HEK293 (cell line): ENCODE measurements at regions not wholly inside any gene's neighbourhood (a gene's known extent, or its start where the extent isn't known, plus 50 kb on each side); places are given as distances from the start of the nearest gene placed in this dataset.

Experiments used
- CTCF ChIA-PET: fragments of 350-600 bp; formaldehyde crosslinking; extraction: SDS; loops from one replicate; lab custom pipeline; 2021; ENCODE audit warnings: antibody characterized with exemption; lab: Yijun Ruan, JAX
- POLR2A ChIA-PET: fragments of 300-600 bp; formaldehyde crosslinking; extraction: SDS; loops from one replicate; lab custom pipeline; 2020; ENCODE audit warnings: antibody characterized with exemption, inconsistent platforms; lab: Yijun Ruan, JAX
- H3K27ac ChIP-seq: fragments of 200-500 bp; sonication (Bioruptor generic); 2 replicates; pipeline ENCODE4 v1.5.1; 2014; ENCODE audit warnings: low read depth, low read length, control low read depth, inconsistent platforms; ENCODE audit errors: extremely low read depth
- H3K36me3 ChIP-seq, 2 experiments: fragments of 200-500 bp in 1 of 2; sonication (Bioruptor generic) in 1 of 2; 1 replicate in 1 of 2; 2 replicates in 1 of 2; pipeline ENCODE4 v1.5.1; 2014 to 2017; ENCODE audit warnings: inconsistent platforms in 2 of 2, low read length in 2 of 2; ENCODE audit not compliant: control insufficient read depth in 2 of 2, insufficient read depth in 1 of 2
- H3K4me1 ChIP-seq: fragments of 200-500 bp; sonication (Bioruptor generic); 2 replicates; pipeline ENCODE4 v1.5.1; 2014; ENCODE audit warnings: mild to moderate bottlenecking, low read length, inconsistent platforms; ENCODE audit not compliant: control insufficient read depth, insufficient read depth
- H3K4me3 ChIP-seq: 2 replicates; pipeline ENCODE4 v1.5.1; 2011; ENCODE audit warnings: low read depth, mild to moderate bottlenecking, control low read depth, low read length, moderate library complexity
- H3K9me3 ChIP-seq: fragments of 200-500 bp; sonication (Bioruptor generic); 2 replicates; pipeline ENCODE4 v1.5.1; 2014; ENCODE audit warnings: low read depth, low read length, inconsistent platforms; ENCODE audit not compliant: control insufficient read depth, insufficient read depth
- ELK4 ChIP-seq: IDR thresholded peaks from 2 replicates; pipeline ENCODE4 v1.6.1; 2011; ENCODE audit warnings: mild to moderate bottlenecking, low read depth, low read length, borderline replicate concordance
- HOXC10 ChIP-seq: sonication (generic); formaldehyde crosslinking; IDR thresholded peaks from 2 replicates; pipeline ENCODE4 v1.8.1; 2023; ENCODE audit warnings: mild to moderate bottlenecking, missing genetic modification reagents
- HOXD13 ChIP-seq: sonication (generic); formaldehyde crosslinking; IDR thresholded peaks from 2 replicates; pipeline ENCODE4 v1.8.0; 2022; ENCODE audit warnings: missing genetic modification reagents, borderline replicate concordance
- INSM2 ChIP-seq: fragments of 450-650 bp; formaldehyde crosslinking; IDR thresholded peaks from 2 replicates; pipeline ENCODE4 v1.5.1; 2016; ENCODE audit warnings: missing biosample characterization, missing genetic modification characterization
- MEIS1 ChIP-seq: sonication (generic); formaldehyde crosslinking; IDR thresholded peaks from 2 replicates; pipeline ENCODE4 v1.8.1; 2022; ENCODE audit warnings: missing genetic modification reagents, mild to moderate bottlenecking, borderline replicate concordance
- OSR2 ChIP-seq: fragments of 450-650 bp; formaldehyde crosslinking; IDR thresholded peaks from 2 replicates; pipeline ENCODE4 v1.5.1; 2016; ENCODE audit warnings: missing biosample characterization, missing genetic modification characterization
- PRDM1 ChIP-seq: fragments of 450-650 bp; formaldehyde crosslinking; IDR thresholded peaks from 2 replicates; pipeline ENCODE4; 2016; ENCODE audit warnings: missing biosample characterization, missing genetic modification characterization
- ZNF112 ChIP-seq: fragments of 450-650 bp; formaldehyde crosslinking; IDR thresholded peaks from 2 replicates; pipeline ENCODE4 v1.5.0; 2017; ENCODE audit warnings: missing biosample characterization, missing genetic modification characterization
- ZNF132 ChIP-seq: fragments of 450-650 bp; formaldehyde crosslinking; IDR thresholded peaks from 2 replicates; pipeline ENCODE4 v1.5.1; 2017; ENCODE audit warnings: missing biosample characterization, missing genetic modification characterization, borderline replicate concordance
- ZNF155 ChIP-seq: fragments of 450-650 bp; formaldehyde crosslinking; IDR thresholded peaks from 2 replicates; pipeline ENCODE4 v1.5.1; 2016; ENCODE audit warnings: missing biosample characterization, missing genetic modification characterization
- ZNF26 ChIP-seq: fragments of 450-650 bp; formaldehyde crosslinking; IDR thresholded peaks from 2 replicates; pipeline ENCODE4 v1.5.1; 2016; ENCODE audit warnings: missing biosample characterization, missing genetic modification characterization
- ZNF391 ChIP-seq: fragments of 450-650 bp; formaldehyde crosslinking; IDR thresholded peaks from 2 replicates; pipeline ENCODE4 v1.5.1; 2016; ENCODE audit warnings: low read depth, missing biosample characterization, missing genetic modification characterization, borderline replicate concordance
- ZNF518A ChIP-seq: fragments of 450-650 bp; formaldehyde crosslinking; conservative IDR thresholded peaks from 2 replicates; pipeline ENCODE4 v1.5.1; 2016; ENCODE audit warnings: low read depth, missing biosample characterization, missing genetic modification characterization
- ZNF571 ChIP-seq: fragments of 450-650 bp; formaldehyde crosslinking; IDR thresholded peaks from 2 replicates; pipeline ENCODE4 v1.5.0; 2017; ENCODE audit warnings: missing biosample characterization, missing genetic modification characterization
- ZNF585B ChIP-seq: fragments of 450-650 bp; formaldehyde crosslinking; IDR thresholded peaks from 2 replicates; pipeline ENCODE4 v1.5.1; 2016; ENCODE audit warnings: missing biosample characterization, missing genetic modification characterization
- ZNF596 ChIP-seq: fragments of 450-650 bp; IDR thresholded peaks from 2 replicates; pipeline ENCODE4 v1.5.0; 2018; ENCODE audit warnings: missing biosample characterization, mild to moderate bottlenecking, missing genetic modification characterization, moderate library complexity
- ZNF660 ChIP-seq: fragments of 450-650 bp; IDR thresholded peaks from 2 replicates; pipeline ENCODE4 v1.5.1; 2018; ENCODE audit warnings: missing biosample characterization, mild to moderate bottlenecking, missing genetic modification characterization
- ZNF76 ChIP-seq: fragments of 450-650 bp; formaldehyde crosslinking; IDR thresholded peaks from 2 replicates; pipeline ENCODE4; 2016; ENCODE audit warnings: low read depth, missing biosample characterization, missing genetic modification characterization, borderline replicate concordance
- ZNF768 ChIP-seq: fragments of 450-650 bp; formaldehyde crosslinking; IDR thresholded peaks from 2 replicates; pipeline ENCODE4 v1.5.1; 2018; ENCODE audit warnings: missing biosample characterization, mild to moderate bottlenecking, missing genetic modification characterization

GRCh38 chr13:99143904-99144303, 56.8 kb upstream of the UBAC2 start (continued):
- TF ChIP-seq ZNF518A (tag by site-specific recombination) (no peak), OSR2 (no peak), INSM2 (no peak), ZNF585B (tag by site-specific recombination) (no peak)

GRCh38 chr13:99144306-99144705, 56.3 kb upstream of the UBAC2 start:
- TF ChIP-seq ZNF26 (no peak), ZNF155 (tag by site-specific recombination) (no peak), ZNF112 (no peak), ZNF76 (tag by site-specific recombination) (no peak), HOXC10 (CRISPR knock-in tag) (no peak), OSR2 (no peak), ZNF132 (tag by site-specific recombination) (no peak), ZNF571 (tag by site-specific recombination) (no peak), ZNF596 (tag by site-specific recombination) (no peak), MEIS1 (CRISPR knock-in tag) (no peak), ELK4 (no peak), HOXD13 (CRISPR knock-in tag) (no peak)
- ChIA-PET POLR2A (no interaction called here), CTCF (interaction anchor here (1.2 kb wide), 1 partner anchor 122 kb away, joined by 4 read pairs; no protein-coding TSS in a partner anchor)
- Histone ChIP-seq H3K36me3 (no peaks in the 10 kb centered on the region), H3K9me3 (no peaks in the 10 kb centered on the region), H3K4me1 (no peaks in the 10 kb centered on the region), H3K27ac (no peak overlapping the region), H3K4me3 (no peak overlapping the region)

- Histone ChIP-seq H3K4me3 (no peak overlapping the region), H3K27ac (no peak overlapping the region), H3K36me3 (no peaks in the 10 kb centered on the region)
- POLR2A ChIA-PET, result no interaction called here
- CTCF ChIA-PET, result interaction anchor here (0.6 kb wide), 1 partner anchor 1300 kb away, joined by 3 read pairs; no protein-coding TSS in a partner anchor
- no peak for TF ChIP-seq PRDM1 (tag by site-specific recombination)
- no peak for TF ChIP-seq ZNF768 (tag by site-specific recombination)
- TF ChIP-seq ZNF660, result peak; percentile 99
- no peak for TF ChIP-seq ZNF391 (tag by site-specific recombination)
- TF ChIP-seq, all 188 proteins: peak for 1
- Histone ChIP-seq H3K4me1 (no peaks in the 10 kb centered on the region), H3K9me3 (no peaks in the 10 kb centered on the region)
Observed at GRCh38 chr13:99145461-99145860, 55.2 kb upstream of the UBAC2 start.
